ENCODE measurements at regions not wholly inside any gene's neighbourhood (a gene's known extent, or its start where the extent isn't known, plus 50 kb on each side); places are given as distances from the start of the nearest gene placed in this dataset.

DNA sequence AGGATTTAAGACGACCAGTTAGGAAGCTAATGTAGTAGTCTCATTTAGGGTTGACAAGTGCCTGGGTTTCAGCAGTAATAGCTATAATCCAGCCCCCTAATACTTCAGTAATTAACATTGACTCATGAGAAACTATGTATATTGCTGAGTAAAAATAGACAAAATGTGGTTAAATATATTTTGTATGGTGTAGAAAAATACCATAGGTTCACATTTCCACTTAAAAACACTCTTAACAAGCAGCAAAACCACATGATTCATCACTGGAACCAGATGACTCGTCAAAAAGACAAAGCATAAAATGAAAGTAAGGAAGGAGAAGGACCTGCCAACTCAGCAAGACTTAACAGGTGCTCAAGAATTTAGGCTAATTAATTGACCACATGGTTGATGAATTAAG is 288.9 kb downstream of the EFHB start:
- Histone ChIP-seq H3K9ac (ENCODE audit: low read depth in 1 of 2, low read length in 2 of 2) (no peak overlapping the region), H3K4me3 (ENCODE audit: low read length in 2 of 2) (no peak overlapping the region), H3K27me3 (ENCODE audit: control insufficient read depth in 2 of 2, insufficient read depth in 2 of 2, low read length in 2 of 2) (no peaks in the 10 kb centered on the region), H3K9me3 (ENCODE audit: control insufficient read depth in 2 of 2, low read length in 2 of 2) (no peaks in the 10 kb centered on the region), H3K36me3 (ENCODE audit: control insufficient read depth in 2 of 2, insufficient read depth in 2 of 2, low read length in 2 of 2) (no peaks in the 10 kb centered on the region), H3K27ac (ENCODE audit: low read depth in 2 of 2, low read length in 2 of 2) (no peak overlapping the region), H3K4me1 (ENCODE audit: control insufficient read depth in 2 of 2, insufficient read depth in 2 of 2, low read length in 2 of 2) (no peaks in the 10 kb centered on the region)

DNA sequence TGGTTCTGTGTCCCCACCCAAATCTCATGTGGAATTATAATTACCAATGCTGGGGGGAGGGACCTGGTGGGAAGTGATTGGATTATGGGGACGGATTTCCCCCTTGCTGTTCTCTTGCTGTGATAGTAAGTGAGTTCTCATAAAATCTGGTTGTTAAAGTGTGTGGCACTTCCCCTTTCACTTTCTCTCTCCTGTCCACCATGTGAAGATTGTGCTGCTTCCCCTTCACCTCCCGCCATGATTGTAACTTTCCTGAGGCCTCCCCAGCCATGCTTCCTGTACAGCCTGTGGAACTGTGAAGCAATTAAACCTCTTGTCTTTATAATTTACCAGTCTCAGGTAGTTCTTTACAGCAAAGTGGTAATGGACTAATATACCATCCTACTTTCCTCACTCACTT is 289.6 kb downstream of the EFHB start:
- Histone ChIP-seq H3K36me3 (ENCODE audit: control insufficient read depth in 2 of 2, insufficient read depth in 2 of 2, low read length in 2 of 2) (no peaks in the 10 kb centered on the region), H3K9me3 (ENCODE audit: control insufficient read depth in 2 of 2, low read length in 2 of 2) (no peaks in the 10 kb centered on the region), H3K4me1 (ENCODE audit: control insufficient read depth in 2 of 2, insufficient read depth in 2 of 2, low read length in 2 of 2) (no peaks in the 10 kb centered on the region), H3K4me3 (ENCODE audit: low read length in 2 of 2) (no peak overlapping the region), H3K27me3 (ENCODE audit: control insufficient read depth in 2 of 2, insufficient read depth in 2 of 2, low read length in 2 of 2) (no peaks in the 10 kb centered on the region), H3K27ac (ENCODE audit: low read depth in 2 of 2, low read length in 2 of 2) (no peak overlapping the region), H3K9ac (ENCODE audit: low read depth in 1 of 2, low read length in 2 of 2) (no peak overlapping the region)

DNA sequence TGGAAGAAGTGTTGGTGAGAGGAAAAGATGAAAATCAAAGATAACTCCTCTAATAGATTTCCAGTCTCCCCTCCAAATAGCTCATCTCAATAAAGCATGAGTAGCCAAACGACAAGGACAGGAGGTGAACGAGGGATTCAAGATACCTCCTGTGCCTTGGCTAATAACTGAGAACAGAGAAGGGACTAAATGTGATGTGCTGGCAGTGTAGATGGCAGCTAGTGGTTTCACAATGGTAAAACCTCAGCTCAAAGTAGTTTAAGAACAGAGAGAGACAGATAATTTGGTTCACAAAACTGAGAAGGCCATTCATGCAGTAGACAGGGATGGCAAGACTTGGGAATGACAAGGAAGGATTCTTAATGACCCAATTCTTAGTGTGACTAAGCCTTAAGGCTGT is 292.6 kb downstream of the EFHB start:
- H3K27ac ChIP-seq (ENCODE audit: low read depth in 2 of 2, low read length in 2 of 2), result no peak overlapping the region
- H3K9me3 ChIP-seq (ENCODE audit: control insufficient read depth in 2 of 2, low read length in 2 of 2), result no peaks in the 10 kb centered on the region
- H3K9ac ChIP-seq (ENCODE audit: low read depth in 1 of 2, low read length in 2 of 2), result no peak overlapping the region
- H3K4me3 ChIP-seq (ENCODE audit: low read length in 2 of 2), result no peak overlapping the region
- no peaks in the 10 kb centered on the region for H3K36me3 ChIP-seq (ENCODE audit: control insufficient read depth in 2 of 2, insufficient read depth in 2 of 2, low read length in 2 of 2)
- H3K27me3 ChIP-seq (ENCODE audit: control insufficient read depth in 2 of 2, insufficient read depth in 2 of 2, low read length in 2 of 2), result no peaks in the 10 kb centered on the region
- no peaks in the 10 kb centered on the region for H3K4me1 ChIP-seq (ENCODE audit: control insufficient read depth in 2 of 2, insufficient read depth in 2 of 2, low read length in 2 of 2)

DNA sequence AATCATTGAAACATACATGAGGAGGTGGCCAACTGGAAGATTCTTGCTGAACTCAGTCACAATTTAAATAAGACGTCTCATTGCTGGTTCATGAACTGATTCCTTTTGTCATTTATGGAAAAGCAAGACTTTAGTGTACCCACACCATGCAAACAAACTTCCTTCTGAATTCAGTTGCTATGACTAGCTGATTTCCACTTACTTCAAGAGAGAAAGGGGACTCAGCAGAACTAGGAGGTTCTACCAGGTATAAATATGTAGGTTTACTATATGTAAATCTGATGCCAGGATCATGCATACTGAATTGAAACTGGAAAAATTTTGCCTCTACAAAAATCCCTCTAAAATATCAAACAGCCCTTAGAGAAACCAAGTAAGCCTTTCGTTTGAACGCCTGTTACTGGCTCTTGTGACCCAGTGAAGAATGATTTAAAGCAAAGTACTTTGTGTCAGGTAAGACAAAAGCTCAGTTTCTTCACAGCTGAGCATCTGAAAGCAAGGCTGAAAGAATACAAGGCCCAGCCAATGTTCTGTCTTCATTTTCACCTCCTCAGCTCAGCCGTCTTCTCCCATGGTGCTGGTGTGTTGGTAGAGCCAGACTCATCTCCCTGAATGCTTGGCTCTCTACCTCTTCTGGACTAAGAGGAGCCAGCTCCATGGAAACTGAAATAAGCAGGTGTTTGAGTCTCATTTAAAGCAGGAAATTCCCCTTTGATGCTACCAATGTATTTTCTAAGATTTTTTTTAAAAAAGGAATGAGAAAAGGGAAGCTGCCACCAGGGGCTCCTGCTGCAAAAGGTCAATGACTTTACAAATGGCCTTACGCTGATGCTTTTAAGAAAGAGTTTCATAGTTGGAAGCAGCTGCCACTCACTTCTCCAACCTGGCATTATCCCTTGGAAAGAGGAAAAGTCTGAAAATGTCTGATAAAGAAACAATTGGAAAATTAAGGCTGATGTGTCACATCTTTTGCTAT is 301.6 kb downstream of the EFHB start:
- no peak overlapping the region for H3K27ac ChIP-seq (ENCODE audit: low read depth in 2 of 2, low read length in 2 of 2)
- H3K9ac ChIP-seq (ENCODE audit: low read depth in 1 of 2, low read length in 2 of 2), result no peak overlapping the region

DNA sequence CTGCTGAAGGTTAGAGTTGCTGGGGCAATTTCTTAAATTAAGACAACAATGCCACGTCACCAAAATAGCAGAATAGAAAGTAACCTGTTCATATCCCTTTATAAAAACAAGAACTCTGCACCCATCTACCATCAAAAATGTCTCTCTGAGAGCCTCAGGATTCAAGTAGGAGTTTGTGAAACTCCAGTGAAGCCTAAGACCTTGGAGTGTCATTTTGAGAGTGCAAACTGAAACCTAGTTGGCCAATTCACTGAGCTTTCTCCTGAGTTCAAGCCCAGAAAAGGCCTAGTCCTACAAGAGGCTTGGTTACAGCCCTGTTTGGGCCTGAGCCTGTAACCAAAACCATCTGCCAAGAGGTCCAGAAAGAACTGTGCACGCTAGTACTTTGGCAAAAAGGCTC is 335.1 kb downstream of the EFHB start:
- H3K9me3 ChIP-seq (ENCODE audit: control insufficient read depth in 2 of 2, low read length in 2 of 2), result peaks cover 0 to 3% of the 10 kb centered on the region in 2 donors
- no peak overlapping the region for H3K4me3 ChIP-seq (ENCODE audit: low read length in 2 of 2)
- no peaks in the 10 kb centered on the region for H3K27me3 ChIP-seq (ENCODE audit: control insufficient read depth in 2 of 2, insufficient read depth in 2 of 2, low read length in 2 of 2)
- no peak overlapping the region for H3K27ac ChIP-seq (ENCODE audit: low read depth in 2 of 2, low read length in 2 of 2)
- H3K36me3 ChIP-seq (ENCODE audit: control insufficient read depth in 2 of 2, insufficient read depth in 2 of 2, low read length in 2 of 2), result no peaks in the 10 kb centered on the region
- H3K4me1 ChIP-seq (ENCODE audit: control insufficient read depth in 2 of 2, insufficient read depth in 2 of 2, low read length in 2 of 2), result no peaks in the 10 kb centered on the region
- no peak overlapping the region for H3K9ac ChIP-seq (ENCODE audit: low read depth in 1 of 2, low read length in 2 of 2)

More for the DNA sequence above, 301.6 kb downstream of the EFHB start:
- Histone ChIP-seq H3K4me1 (ENCODE audit: control insufficient read depth in 2 of 2, insufficient read depth in 2 of 2, low read length in 2 of 2) (no peaks in the 10 kb centered on the region), H3K4me3 (ENCODE audit: low read length in 2 of 2) (no peak overlapping the region), H3K36me3 (ENCODE audit: control insufficient read depth in 2 of 2, insufficient read depth in 2 of 2, low read length in 2 of 2) (no peaks in the 10 kb centered on the region), H3K27me3 (ENCODE audit: control insufficient read depth in 2 of 2, insufficient read depth in 2 of 2, low read length in 2 of 2) (no peaks in the 10 kb centered on the region), H3K9me3 (ENCODE audit: control insufficient read depth in 2 of 2, low read length in 2 of 2) (no peaks in the 10 kb centered on the region)

DNA sequence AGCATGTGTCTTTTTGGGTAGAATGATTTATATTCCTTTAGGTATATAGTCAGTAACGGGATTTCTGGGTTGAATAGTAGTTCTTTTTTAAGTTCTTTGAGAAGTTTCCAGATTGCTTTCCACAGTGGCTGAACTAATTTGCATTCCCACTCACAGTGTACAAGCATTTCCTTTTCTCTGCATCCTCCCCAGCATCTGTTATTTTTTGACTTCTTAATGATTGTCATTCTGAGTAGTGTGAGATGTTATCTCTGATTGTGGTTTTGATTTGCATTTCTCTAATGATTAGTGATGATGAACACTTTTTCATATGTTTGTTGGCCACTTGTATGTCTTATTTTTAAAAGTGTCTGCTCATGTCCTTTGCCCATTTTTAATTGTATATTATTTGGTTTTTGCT is 337.6 kb downstream of the EFHB start:
- Histone ChIP-seq H3K4me1 (ENCODE audit: control insufficient read depth in 2 of 2, insufficient read depth in 2 of 2, low read length in 2 of 2) (no peaks in the 10 kb centered on the region), H3K27ac (ENCODE audit: low read depth in 2 of 2, low read length in 2 of 2) (no peak overlapping the region), H3K9me3 (ENCODE audit: control insufficient read depth in 2 of 2, low read length in 2 of 2) (peaks cover 0 to 3% of the 10 kb centered on the region in 2 donors), H3K4me3 (ENCODE audit: low read length in 2 of 2) (no peak overlapping the region), H3K27me3 (ENCODE audit: control insufficient read depth in 2 of 2, insufficient read depth in 2 of 2, low read length in 2 of 2) (no peaks in the 10 kb centered on the region), H3K36me3 (ENCODE audit: control insufficient read depth in 2 of 2, insufficient read depth in 2 of 2, low read length in 2 of 2) (no peaks in the 10 kb centered on the region), H3K9ac (ENCODE audit: low read depth in 1 of 2, low read length in 2 of 2) (no peak overlapping the region)

DNA sequence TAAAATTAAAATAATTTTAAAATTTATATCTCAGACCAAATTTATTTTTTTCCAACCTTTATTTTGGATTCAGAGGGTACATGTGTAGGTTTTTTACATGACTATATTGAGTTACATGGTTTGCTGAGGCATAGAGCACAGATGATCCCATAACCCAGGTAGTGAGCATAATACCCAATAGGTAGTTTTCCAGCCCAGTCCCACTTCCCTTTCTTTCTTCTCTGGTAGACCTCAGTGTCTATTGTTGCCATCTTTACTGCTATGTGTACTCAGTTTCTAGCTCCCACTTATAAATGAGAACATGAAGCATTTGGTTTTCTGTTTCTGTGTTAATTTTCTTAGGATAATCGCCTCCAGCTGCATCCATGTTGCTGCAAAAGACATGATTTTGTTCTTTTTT is 338.1 kb downstream of the EFHB start:
- H3K27ac ChIP-seq (ENCODE audit: low read depth in 2 of 2, low read length in 2 of 2), result no peak overlapping the region
- no peak overlapping the region for H3K4me3 ChIP-seq (ENCODE audit: low read length in 2 of 2)
- peaks cover 0 to 3% of the 10 kb centered on the region in 2 donors for H3K9me3 ChIP-seq (ENCODE audit: control insufficient read depth in 2 of 2, low read length in 2 of 2)
- no peaks in the 10 kb centered on the region for H3K27me3 ChIP-seq (ENCODE audit: control insufficient read depth in 2 of 2, insufficient read depth in 2 of 2, low read length in 2 of 2)
- no peaks in the 10 kb centered on the region for H3K36me3 ChIP-seq (ENCODE audit: control insufficient read depth in 2 of 2, insufficient read depth in 2 of 2, low read length in 2 of 2)
- H3K9ac ChIP-seq (ENCODE audit: low read depth in 1 of 2, low read length in 2 of 2), result no peak overlapping the region
- H3K4me1 ChIP-seq (ENCODE audit: control insufficient read depth in 2 of 2, insufficient read depth in 2 of 2, low read length in 2 of 2), result no peaks in the 10 kb centered on the region

Measured in mucosa of rectum (tissue), 2 donors.